Sigmoid colon (tissue), 4 donors: ENCODE measurements at regions not wholly inside any gene's neighbourhood (a gene's known extent, or its start where the extent isn't known, plus 50 kb on each side); places are given as distances from the start of the nearest gene placed in this dataset.

Experiments
- EP300 ChIP-seq, 4 donors: sonication (generic); formaldehyde crosslinking; IDR thresholded peaks; one replicate each; pipeline ENCODE4 v1.6.1; 2017; ENCODE audit warnings: antibody characterized with exemption in 4 of 4
- POLR2A ChIP-seq, 2 donors: fragments of 450-650 bp; IDR thresholded peaks; one replicate each; pipeline ENCODE4 v1.6.1; 2016; ENCODE audit warnings: antibody characterized with exemption in 2 of 2, mild to moderate bottlenecking in 2 of 2, moderate library complexity in 2 of 2
- POLR2AphosphoS5 ChIP-seq, 4 donors: sonication (generic); formaldehyde crosslinking; IDR thresholded peaks; one replicate each; pipeline ENCODE4 v1.6.1; 2017; ENCODE audit warnings: antibody characterized with exemption in 4 of 4
- TF ChIP-seq, protein P1 (sequence below), 4 experiments: fragments of 450-650 bp in 3 of 4; fragments of 200-600 bp in 1 of 4; IDR thresholded peaks; one replicate each; pipeline ENCODE4 v1.5.1; 2016 to 2019; ENCODE audit warnings: antibody characterized with exemption in 4 of 4, mild to moderate bottlenecking in 3 of 4, moderate library complexity in 2 of 4

DNA sequence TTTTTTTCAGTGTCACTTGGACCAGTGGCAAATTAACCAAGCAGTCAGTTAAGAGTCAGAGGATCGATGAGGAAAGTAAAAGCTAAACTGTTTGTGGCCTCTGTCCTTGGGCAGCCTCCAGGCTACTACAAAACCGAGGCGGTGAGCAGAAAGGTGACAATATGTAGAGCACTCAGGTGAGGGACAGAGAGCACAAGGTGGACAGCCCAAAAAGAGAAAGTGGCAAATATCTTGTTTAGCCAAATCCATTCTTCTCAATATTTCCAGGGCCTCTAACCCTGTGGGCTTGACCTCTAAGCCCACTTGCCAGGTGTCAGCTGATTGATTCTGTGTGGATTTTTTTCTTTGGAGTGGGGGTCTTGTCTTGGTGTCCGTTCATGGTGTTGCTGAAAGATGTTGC lies 4202.2 kb upstream of the OR11H1 start:
- TF ChIP-seq, protein P1, sequence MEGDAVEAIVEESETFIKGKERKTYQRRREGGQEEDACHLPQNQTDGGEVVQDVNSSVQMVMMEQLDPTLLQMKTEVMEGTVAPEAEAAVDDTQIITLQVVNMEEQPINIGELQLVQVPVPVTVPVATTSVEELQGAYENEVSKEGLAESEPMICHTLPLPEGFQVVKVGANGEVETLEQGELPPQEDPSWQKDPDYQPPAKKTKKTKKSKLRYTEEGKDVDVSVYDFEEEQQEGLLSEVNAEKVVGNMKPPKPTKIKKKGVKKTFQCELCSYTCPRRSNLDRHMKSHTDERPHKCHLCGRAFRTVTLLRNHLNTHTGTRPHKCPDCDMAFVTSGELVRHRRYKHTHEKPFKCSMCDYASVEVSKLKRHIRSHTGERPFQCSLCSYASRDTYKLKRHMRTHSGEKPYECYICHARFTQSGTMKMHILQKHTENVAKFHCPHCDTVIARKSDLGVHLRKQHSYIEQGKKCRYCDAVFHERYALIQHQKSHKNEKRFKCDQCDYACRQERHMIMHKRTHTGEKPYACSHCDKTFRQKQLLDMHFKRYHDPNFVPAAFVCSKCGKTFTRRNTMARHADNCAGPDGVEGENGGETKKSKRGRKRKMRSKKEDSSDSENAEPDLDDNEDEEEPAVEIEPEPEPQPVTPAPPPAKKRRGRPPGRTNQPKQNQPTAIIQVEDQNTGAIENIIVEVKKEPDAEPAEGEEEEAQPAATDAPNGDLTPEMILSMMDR (IDR thresholded peaks at IDR 0.05), result no peak
- no peak for TF ChIP-seq POLR2A (IDR thresholded peaks at IDR 0.05)
- TF ChIP-seq POLR2AphosphoS5 (IDR thresholded peaks at IDR 0.05), result no peak
- TF ChIP-seq EP300 (IDR thresholded peaks at IDR 0.05), result no peak
